ENCODE measurements at regions not wholly inside any gene's neighbourhood (a gene's known extent, or its start where the extent isn't known, plus 50 kb on each side); places are given as distances from the start of the nearest gene placed in this dataset.

GRCh38 chr20:22776369-22776768 lies 192.0 kb upstream of the FOXA2 start:
- WGBS = 88% methylated on average over 3 of the region's 3 CpGs
- Histone ChIP-seq H3K36me3 (ENCODE audit: control insufficient read depth in 4 of 4, insufficient read depth in 3 of 4, low read depth in 1 of 4, low read length in 3 of 4) (no peaks in the 10 kb centered on the region), H3K9ac (ENCODE audit: low read depth in 1 of 2, low read length in 2 of 2) (no peak overlapping the region), H3K4me1 (ENCODE audit: control insufficient read depth in 4 of 4, insufficient read depth in 4 of 4, low read length in 3 of 4) (no peaks in the 10 kb centered on the region), H3K4me3 (ENCODE audit: low read depth in 1 of 3, low read length in 3 of 3) (no peak overlapping the region), H3K27ac (ENCODE audit: low read depth in 1 of 2, low read length in 2 of 2) (no peak overlapping the region), H3K27me3 (ENCODE audit: control insufficient read depth in 4 of 4, insufficient read depth in 4 of 4, low read length in 3 of 4) (peaks cover 0 to 4% (median 0%) of the 10 kb centered on the region in 4 donors), H3K9me3 (ENCODE audit: control insufficient read depth in 4 of 4, low read length in 3 of 4) (peaks cover 0 to 4% (median 1%) of the 10 kb centered on the region in 4 donors)
- TF ChIP-seq NR2F2 (IDR thresholded peaks at IDR 0.05) (no peak), GABPA (IDR thresholded peaks at IDR 0.05 in 1 of 2, conservative IDR thresholded peaks at IDR 0.05 in 1 of 2) (no peak), TAF1 (conservative IDR thresholded peaks at IDR 0.05) (no peak), ATF3 (IDR thresholded peaks at IDR 0.05) (no peak), RAD21 (IDR thresholded peaks at IDR 0.05) (no peak), MAX (IDR thresholded peaks at IDR 0.05) (no peak), SP1 (IDR thresholded peaks at IDR 0.05) (no peak)
- TF ChIP-seq, protein P1, sequence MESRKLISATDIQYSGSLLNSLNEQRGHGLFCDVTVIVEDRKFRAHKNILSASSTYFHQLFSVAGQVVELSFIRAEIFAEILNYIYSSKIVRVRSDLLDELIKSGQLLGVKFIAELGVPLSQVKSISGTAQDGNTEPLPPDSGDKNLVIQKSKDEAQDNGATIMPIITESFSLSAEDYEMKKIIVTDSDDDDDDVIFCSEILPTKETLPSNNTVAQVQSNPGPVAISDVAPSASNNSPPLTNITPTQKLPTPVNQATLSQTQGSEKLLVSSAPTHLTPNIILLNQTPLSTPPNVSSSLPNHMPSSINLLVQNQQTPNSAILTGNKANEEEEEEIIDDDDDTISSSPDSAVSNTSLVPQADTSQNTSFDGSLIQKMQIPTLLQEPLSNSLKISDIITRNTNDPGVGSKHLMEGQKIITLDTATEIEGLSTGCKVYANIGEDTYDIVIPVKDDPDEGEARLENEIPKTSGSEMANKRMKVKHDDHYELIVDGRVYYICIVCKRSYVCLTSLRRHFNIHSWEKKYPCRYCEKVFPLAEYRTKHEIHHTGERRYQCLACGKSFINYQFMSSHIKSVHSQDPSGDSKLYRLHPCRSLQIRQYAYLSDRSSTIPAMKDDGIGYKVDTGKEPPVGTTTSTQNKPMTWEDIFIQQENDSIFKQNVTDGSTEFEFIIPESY (IDR thresholded peaks at IDR 0.05) = no peak
- no peak for DNase-seq (ENCODE audit: low spot score)

GRCh38 chr20:22779878-22780277 lies 195.5 kb upstream of the FOXA2 start:
- no peak for DNase-seq (ENCODE audit: low spot score)
- H3K27me3 ChIP-seq (ENCODE audit: control insufficient read depth in 4 of 4, insufficient read depth in 4 of 4, low read length in 3 of 4) = no peaks in the 10 kb centered on the region

More at GRCh38 chr20:22779878-22780277, 195.5 kb upstream of the FOXA2 start:
- Histone ChIP-seq H3K4me1 (ENCODE audit: control insufficient read depth in 4 of 4, insufficient read depth in 4 of 4, low read length in 3 of 4) (no peaks in the 10 kb centered on the region), H3K4me3 (ENCODE audit: low read depth in 1 of 3, low read length in 3 of 3) (no peak overlapping the region), H3K9me3 (ENCODE audit: control insufficient read depth in 4 of 4, low read length in 3 of 4) (peaks cover 0 to 4% (median 1%) of the 10 kb centered on the region in 4 donors), H3K27ac (ENCODE audit: low read depth in 1 of 2, low read length in 2 of 2) (no peak overlapping the region), H3K36me3 (ENCODE audit: control insufficient read depth in 4 of 4, insufficient read depth in 3 of 4, low read depth in 1 of 4, low read length in 3 of 4) (no peaks in the 10 kb centered on the region), H3K9ac (ENCODE audit: low read depth in 1 of 2, low read length in 2 of 2) (no peak overlapping the region)
- WGBS = 69% methylated on average over 2 of the region's 2 CpGs
- TF ChIP-seq EGR1 (IDR thresholded peaks at IDR 0.05; ENCODE audit: low read depth in 2 of 2) (no peak), SP1 (IDR thresholded peaks at IDR 0.05) (no peak), TAF1 (conservative IDR thresholded peaks at IDR 0.05) (no peak), ATF3 (IDR thresholded peaks at IDR 0.05) (no peak), MAX (IDR thresholded peaks at IDR 0.05) (no peak), JUND (IDR thresholded peaks at IDR 0.05) (no peak), CTCF (IDR thresholded peaks at IDR 0.05; ENCODE audit: low read depth, low read length, missing input control) (no peak), FOXA1 (IDR thresholded peaks at IDR 0.05) (no peak), FOXA2 (IDR thresholded peaks at IDR 0.05) (no peak), YY1 (IDR thresholded peaks at IDR 0.05) (no peak), RAD21 (IDR thresholded peaks at IDR 0.05) (no peak), RXRA (IDR thresholded peaks at IDR 0.05) (no peak), GABPA (IDR thresholded peaks at IDR 0.05 in 1 of 2, conservative IDR thresholded peaks at IDR 0.05 in 1 of 2) (no peak), HNF4A (conservative IDR thresholded peaks at IDR 0.05) (no peak), NR2F2 (IDR thresholded peaks at IDR 0.05) (no peak), HNF4G (IDR thresholded peaks at IDR 0.05) (no peak)
- TF ChIP-seq, protein P1 (IDR thresholded peaks at IDR 0.05) = no peak
- TF ChIP-seq, protein P2, sequence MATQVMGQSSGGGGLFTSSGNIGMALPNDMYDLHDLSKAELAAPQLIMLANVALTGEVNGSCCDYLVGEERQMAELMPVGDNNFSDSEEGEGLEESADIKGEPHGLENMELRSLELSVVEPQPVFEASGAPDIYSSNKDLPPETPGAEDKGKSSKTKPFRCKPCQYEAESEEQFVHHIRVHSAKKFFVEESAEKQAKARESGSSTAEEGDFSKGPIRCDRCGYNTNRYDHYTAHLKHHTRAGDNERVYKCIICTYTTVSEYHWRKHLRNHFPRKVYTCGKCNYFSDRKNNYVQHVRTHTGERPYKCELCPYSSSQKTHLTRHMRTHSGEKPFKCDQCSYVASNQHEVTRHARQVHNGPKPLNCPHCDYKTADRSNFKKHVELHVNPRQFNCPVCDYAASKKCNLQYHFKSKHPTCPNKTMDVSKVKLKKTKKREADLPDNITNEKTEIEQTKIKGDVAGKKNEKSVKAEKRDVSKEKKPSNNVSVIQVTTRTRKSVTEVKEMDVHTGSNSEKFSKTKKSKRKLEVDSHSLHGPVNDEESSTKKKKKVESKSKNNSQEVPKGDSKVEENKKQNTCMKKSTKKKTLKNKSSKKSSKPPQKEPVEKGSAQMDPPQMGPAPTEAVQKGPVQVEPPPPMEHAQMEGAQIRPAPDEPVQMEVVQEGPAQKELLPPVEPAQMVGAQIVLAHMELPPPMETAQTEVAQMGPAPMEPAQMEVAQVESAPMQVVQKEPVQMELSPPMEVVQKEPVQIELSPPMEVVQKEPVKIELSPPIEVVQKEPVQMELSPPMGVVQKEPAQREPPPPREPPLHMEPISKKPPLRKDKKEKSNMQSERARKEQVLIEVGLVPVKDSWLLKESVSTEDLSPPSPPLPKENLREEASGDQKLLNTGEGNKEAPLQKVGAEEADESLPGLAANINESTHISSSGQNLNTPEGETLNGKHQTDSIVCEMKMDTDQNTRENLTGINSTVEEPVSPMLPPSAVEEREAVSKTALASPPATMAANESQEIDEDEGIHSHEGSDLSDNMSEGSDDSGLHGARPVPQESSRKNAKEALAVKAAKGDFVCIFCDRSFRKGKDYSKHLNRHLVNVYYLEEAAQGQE (IDR thresholded peaks at IDR 0.05) = no peak
